Stimulated activated naive CD8-positive, alpha-beta T cell treated with anti-CD3 and anti-CD28 coated beads, Interleukin-15, Interleukin-2, amounts not matched to agents 100 ng/mL and 50 ng/mL, for 24 hours (primary cell): ENCODE measurements at regions not wholly inside any gene's neighbourhood (a gene's known extent, or its start where the extent isn't known, plus 50 kb on each side); places are given as distances from the start of the nearest gene placed in this dataset.

Experiments used
- H3K27ac Mint-ChIP-seq: one replicate; pipeline ENCODE4 v1.8.0; 2021; ENCODE audit warnings: mild to moderate bottlenecking, mixed read lengths
- H3K27me3 Mint-ChIP-seq: one replicate; pipeline ENCODE4 v1.8.0; 2021; ENCODE audit warnings: mixed read lengths
- H3K36me3 Mint-ChIP-seq: one replicate; pipeline ENCODE4 v1.8.0; 2021; ENCODE audit warnings: low read depth, mixed read lengths
- H3K4me1 Mint-ChIP-seq: one replicate; pipeline ENCODE4 v1.8.0; 2021; ENCODE audit warnings: low read depth, mixed read lengths
- H3K4me3 Mint-ChIP-seq: one replicate; pipeline ENCODE4 v1.8.0; 2021; ENCODE audit warnings: mild to moderate bottlenecking, mixed read lengths
- H3K9me3 Mint-ChIP-seq: one replicate; pipeline ENCODE4 v1.8.0; 2021; ENCODE audit warnings: mixed read lengths

DNA sequence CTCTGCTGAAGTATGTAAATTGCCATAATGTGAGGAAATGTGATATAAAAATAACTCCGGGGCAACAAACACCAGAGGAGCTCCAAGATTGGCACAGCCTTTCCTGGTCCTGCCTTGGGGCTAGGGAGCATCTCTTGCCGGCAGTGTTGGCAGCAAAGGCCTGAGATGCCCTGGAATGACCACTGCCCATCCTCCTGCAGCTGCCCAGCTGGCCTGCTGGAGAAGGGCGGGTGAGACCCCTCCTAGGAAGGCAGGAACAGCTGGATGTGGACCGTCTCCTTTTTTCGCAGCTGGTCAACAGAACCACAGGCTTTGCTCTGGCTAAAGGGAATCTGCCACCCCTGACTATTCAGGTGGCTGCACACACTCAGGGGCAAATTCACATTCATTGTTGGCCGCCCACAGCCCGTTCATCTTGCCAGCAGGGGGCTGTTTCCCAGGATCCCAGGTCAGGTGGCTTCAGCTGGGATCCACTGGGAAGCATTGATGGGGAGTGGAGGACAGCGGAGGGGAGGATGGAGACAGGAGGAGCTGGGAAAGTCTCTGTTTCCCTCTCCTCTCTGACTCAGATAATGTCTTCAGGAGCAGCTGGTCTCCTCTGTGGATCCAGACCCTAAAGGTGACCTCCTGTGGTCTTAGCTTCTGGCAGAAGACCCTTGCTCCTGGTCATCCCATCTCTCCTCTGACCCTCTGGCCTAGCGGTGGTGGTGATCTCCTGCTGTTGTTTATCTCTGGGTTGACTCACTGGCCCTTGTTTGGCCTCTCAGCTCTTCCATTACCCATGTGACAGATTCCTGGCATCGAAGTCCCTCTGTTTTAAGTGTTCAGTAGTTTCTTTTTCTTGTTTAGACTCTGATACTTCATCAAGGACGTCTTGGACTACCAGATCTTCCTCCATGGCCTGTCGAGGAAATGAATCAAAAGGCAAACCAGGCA, 336.7 kb downstream of the DHX35 start:
- Mint-ChIP-seq H3K27me3 (no peaks in the 10 kb centered on the region), H3K9me3 (no peaks in the 10 kb centered on the region), H3K36me3 (no peaks in the 10 kb centered on the region), H3K4me1 (no peaks in the 10 kb centered on the region), H3K4me3 (no peak overlapping the region), H3K27ac (no peak overlapping the region)

DNA sequence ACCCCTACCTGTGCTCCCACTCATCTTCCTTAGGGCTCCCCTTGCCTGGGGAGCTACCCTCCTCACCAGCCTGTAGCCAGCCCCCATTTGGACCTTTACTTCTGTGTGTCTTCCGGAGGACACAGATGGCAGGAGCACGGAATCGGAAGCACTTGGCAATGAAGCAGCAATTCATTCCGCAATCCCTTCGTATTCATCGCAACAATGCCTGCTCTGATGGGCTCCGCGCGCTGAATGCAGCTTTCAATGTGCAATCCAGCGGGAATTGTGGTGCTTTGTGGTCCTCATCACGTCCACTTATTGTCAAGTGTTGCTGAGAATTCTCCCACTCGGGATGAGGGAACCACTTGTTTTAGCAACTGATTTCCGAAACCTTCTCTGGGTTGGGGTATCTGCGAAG, 336.0 kb downstream of the DHX35 start:
- H3K4me1 Mint-ChIP-seq, result no peaks in the 10 kb centered on the region
- no peaks in the 10 kb centered on the region for H3K9me3 Mint-ChIP-seq
- no peaks in the 10 kb centered on the region for H3K36me3 Mint-ChIP-seq
- no peak overlapping the region for H3K27ac Mint-ChIP-seq
- H3K4me3 Mint-ChIP-seq, result no peak overlapping the region
- H3K27me3 Mint-ChIP-seq, result no peaks in the 10 kb centered on the region

GRCh38 chr20:39295301-39295700, 333.2 kb downstream of the DHX35 start:
- H3K4me3 Mint-ChIP-seq, result no peak overlapping the region
- no peaks in the 10 kb centered on the region for H3K9me3 Mint-ChIP-seq
- H3K4me1 Mint-ChIP-seq, result no peaks in the 10 kb centered on the region
- H3K27me3 Mint-ChIP-seq, result no peaks in the 10 kb centered on the region
- H3K27ac Mint-ChIP-seq, result no peak overlapping the region
- H3K36me3 Mint-ChIP-seq, result no peaks in the 10 kb centered on the region

DNA sequence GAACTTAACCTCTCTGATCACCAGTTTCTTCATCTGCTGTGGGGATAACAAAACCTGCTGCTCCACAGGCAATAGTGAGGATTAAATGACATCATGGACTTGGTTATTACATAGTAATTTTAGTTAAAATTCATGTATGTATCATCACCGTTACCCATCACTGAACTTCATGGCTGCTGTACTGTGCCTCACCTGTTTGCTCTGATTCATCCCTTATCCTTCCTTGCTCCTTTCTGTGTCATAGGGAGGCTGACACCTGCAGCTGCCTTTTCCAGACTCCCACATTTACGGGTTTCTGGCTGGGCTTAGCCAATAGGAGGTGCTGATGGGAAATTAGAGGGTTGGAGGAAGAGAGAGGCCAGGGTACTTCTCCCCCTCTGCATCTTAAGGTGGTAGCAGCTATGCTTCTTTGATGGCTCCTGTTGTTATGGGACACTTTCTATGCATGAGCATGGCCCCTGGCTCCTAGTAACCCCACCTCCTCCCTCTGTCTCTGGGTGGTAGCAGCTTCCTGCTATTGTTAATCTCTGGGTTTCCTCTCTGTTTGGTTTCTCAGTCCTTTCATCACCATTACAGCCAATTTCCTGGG, 332.1 kb downstream of the DHX35 start:
- no peaks in the 10 kb centered on the region for H3K9me3 Mint-ChIP-seq
- no peak overlapping the region for H3K27ac Mint-ChIP-seq
- H3K27me3 Mint-ChIP-seq, result no peaks in the 10 kb centered on the region
- no peaks in the 10 kb centered on the region for H3K36me3 Mint-ChIP-seq
- H3K4me3 Mint-ChIP-seq, result no peak overlapping the region
- H3K4me1 Mint-ChIP-seq, result no peaks in the 10 kb centered on the region

- no peak overlapping the region for H3K4me3 Mint-ChIP-seq
- no peaks in the 10 kb centered on the region for H3K27me3 Mint-ChIP-seq
- no peaks in the 10 kb centered on the region for H3K4me1 Mint-ChIP-seq
- no peak overlapping the region for H3K27ac Mint-ChIP-seq
- H3K9me3 Mint-ChIP-seq, result no peaks in the 10 kb centered on the region
- no peaks in the 10 kb centered on the region for H3K36me3 Mint-ChIP-seq
These were observed 330.1 kb downstream of the DHX35 start for GRCh38 chr20:39292193-39292736.

DNA sequence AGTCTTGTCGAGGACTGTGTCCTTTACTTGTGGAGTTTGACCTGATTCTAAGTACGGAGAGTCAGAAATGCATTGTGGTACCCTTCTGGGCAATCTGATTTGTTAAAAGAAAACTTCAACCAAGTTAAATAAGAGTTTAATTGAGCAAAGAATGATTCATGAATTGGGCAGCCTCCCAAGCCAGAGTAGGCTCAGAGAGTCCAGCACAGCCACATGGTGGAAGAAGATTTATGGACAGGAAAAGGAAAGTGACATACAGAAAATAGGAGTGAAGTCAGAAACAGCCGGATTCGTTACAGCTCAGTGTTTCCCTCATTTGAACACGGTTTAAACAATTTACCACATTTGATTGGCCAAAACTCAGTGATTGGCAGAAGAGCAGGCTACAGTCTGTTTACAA, 329.2 kb downstream of the DHX35 start:
- H3K27me3 Mint-ChIP-seq, result no peaks in the 10 kb centered on the region
- H3K4me3 Mint-ChIP-seq, result no peak overlapping the region
- H3K36me3 Mint-ChIP-seq, result no peaks in the 10 kb centered on the region
- H3K9me3 Mint-ChIP-seq, result no peaks in the 10 kb centered on the region
- H3K4me1 Mint-ChIP-seq, result no peaks in the 10 kb centered on the region
- no peak overlapping the region for H3K27ac Mint-ChIP-seq

- Mint-ChIP-seq H3K4me1 (no peaks in the 10 kb centered on the region), H3K36me3 (no peaks in the 10 kb centered on the region), H3K9me3 (no peaks in the 10 kb centered on the region), H3K4me3 (no peak overlapping the region), H3K27ac (no peak overlapping the region), H3K27me3 (no peaks in the 10 kb centered on the region)
These were observed 328.4 kb downstream of the DHX35 start for GRCh38 chr20:39290575-39290974.

- no peak overlapping the region for H3K4me3 Mint-ChIP-seq
- no peaks in the 10 kb centered on the region for H3K27me3 Mint-ChIP-seq
- H3K9me3 Mint-ChIP-seq, result no peaks in the 10 kb centered on the region
- no peaks in the 10 kb centered on the region for H3K36me3 Mint-ChIP-seq
- H3K27ac Mint-ChIP-seq, result no peak overlapping the region
- no peaks in the 10 kb centered on the region for H3K4me1 Mint-ChIP-seq
These were observed 327.7 kb downstream of the DHX35 start for GRCh38 chr20:39289831-39290230.

DNA sequence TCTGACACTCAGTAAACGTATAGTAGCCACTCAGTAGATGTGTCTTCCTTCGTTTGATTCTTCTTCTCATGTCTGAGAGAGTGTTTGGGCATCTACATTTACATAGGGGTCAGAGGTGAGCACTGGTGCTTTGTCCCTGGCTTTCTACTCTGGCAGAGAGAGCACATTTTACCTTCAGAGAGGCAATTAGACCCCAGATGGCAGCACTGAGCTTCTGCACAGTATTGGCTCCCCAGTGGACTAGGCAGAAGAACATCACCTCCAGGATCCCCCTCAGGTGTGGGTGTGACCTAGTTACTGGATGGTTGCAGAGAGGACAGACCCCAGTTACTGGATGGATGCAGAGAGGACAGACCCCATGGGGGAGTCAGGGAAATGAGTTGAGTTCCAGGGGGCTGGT, 327.2 kb downstream of the DHX35 start:
- Mint-ChIP-seq H3K4me3 (no peak overlapping the region), H3K36me3 (no peaks in the 10 kb centered on the region), H3K27me3 (no peaks in the 10 kb centered on the region), H3K27ac (no peak overlapping the region), H3K4me1 (no peaks in the 10 kb centered on the region), H3K9me3 (no peaks in the 10 kb centered on the region)

DNA sequence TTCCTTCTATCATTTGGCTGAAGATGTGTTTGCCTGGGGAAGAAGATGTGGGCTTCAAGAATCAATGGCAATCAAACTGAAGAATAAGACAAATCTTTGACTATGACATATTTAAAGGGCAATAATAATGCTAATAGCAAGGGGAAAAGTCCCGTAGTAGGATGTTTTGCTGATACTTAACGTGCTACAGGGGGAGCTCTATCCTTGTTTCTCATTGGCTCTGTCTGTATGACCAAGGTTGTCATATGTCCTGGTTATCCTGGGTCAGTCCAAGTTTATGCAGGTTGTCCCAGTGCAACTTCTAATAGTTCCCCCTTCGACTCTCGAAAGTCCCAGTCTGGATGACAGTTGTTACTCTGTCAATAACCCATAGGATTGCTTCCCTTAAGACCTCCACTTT, 321.3 kb downstream of the DHX35 start:
- no peaks in the 10 kb centered on the region for H3K9me3 Mint-ChIP-seq
- H3K4me1 Mint-ChIP-seq, result no peaks in the 10 kb centered on the region
- peaks cover 3% of the 10 kb centered on the region for H3K27me3 Mint-ChIP-seq
- H3K36me3 Mint-ChIP-seq, result no peaks in the 10 kb centered on the region
- H3K27ac Mint-ChIP-seq, result no peak overlapping the region
- H3K4me3 Mint-ChIP-seq, result no peak overlapping the region

DNA sequence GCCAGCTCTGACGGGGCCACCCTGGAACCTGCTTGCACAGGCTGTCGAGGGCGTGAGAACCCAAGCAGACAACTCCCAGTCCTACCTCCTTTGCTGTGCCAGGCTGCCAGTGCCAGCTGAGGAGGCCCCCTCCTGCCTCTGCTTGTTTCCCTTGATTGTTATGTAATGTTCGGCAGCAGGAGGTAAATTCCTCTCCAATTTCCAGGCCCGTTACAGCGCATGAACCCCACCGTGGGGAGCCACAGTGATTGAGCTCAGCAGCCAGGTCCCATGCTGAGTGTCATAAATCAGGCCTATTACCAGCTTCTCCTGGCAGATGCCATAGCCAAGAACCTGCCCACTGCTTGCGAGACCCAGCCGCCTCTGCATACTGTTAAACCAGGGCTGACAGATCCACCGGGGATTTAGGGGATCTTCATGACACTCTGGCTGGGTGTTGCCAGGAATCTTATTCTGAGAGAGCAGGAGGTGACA, 320.5 kb downstream of the DHX35 start:
- H3K27ac Mint-ChIP-seq, result no peak overlapping the region
- no peaks in the 10 kb centered on the region for H3K36me3 Mint-ChIP-seq

GRCh38 chr20:39280875-39281274, 318.7 kb downstream of the DHX35 start:
- H3K36me3 Mint-ChIP-seq, result no peaks in the 10 kb centered on the region
- peaks cover 5% of the 10 kb centered on the region for H3K9me3 Mint-ChIP-seq
- H3K27ac Mint-ChIP-seq, result no peak overlapping the region
- peaks cover 3% of the 10 kb centered on the region for H3K27me3 Mint-ChIP-seq
- H3K4me1 Mint-ChIP-seq, result no peaks in the 10 kb centered on the region
- no peak overlapping the region for H3K4me3 Mint-ChIP-seq

More for the DNA sequence above, 320.5 kb downstream of the DHX35 start:
- no peak overlapping the region for H3K4me3 Mint-ChIP-seq
- H3K4me1 Mint-ChIP-seq, result no peaks in the 10 kb centered on the region
- no peaks in the 10 kb centered on the region for H3K9me3 Mint-ChIP-seq
- H3K27me3 Mint-ChIP-seq, result peaks cover 3% of the 10 kb centered on the region

DNA sequence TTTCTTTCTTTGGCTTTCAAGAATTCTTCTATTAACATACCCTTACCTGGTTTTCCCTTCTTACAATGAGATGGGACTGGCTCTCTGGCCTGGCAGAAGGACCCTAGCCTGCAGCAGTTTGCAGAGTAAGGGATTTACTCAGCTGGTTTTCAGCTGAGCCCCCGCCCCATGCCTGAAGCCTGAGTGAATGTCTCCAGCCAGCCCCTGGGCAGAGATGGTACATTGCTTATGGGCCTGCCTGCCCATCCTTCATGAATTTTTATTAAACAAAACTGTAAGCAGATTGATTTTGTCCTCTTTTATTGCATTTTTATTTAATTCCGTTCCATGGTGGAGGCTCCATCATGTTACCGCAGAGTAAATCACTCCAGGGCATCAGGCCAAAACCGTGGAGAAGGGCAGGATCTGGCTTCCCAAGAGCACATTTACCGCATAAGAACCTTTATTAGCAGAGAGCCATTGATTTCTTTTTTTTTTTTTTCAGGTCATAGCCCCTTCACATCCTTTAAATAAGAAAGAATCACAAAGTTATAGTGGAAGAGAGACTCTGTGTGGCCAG, 316.2 kb downstream of the DHX35 start:
- H3K27ac Mint-ChIP-seq, result no peak overlapping the region
- no peak overlapping the region for H3K4me3 Mint-ChIP-seq
- H3K36me3 Mint-ChIP-seq, result no peaks in the 10 kb centered on the region
- peaks cover 3% of the 10 kb centered on the region for H3K27me3 Mint-ChIP-seq
- H3K9me3 Mint-ChIP-seq, result peaks cover 5% of the 10 kb centered on the region
- no peaks in the 10 kb centered on the region for H3K4me1 Mint-ChIP-seq

DNA sequence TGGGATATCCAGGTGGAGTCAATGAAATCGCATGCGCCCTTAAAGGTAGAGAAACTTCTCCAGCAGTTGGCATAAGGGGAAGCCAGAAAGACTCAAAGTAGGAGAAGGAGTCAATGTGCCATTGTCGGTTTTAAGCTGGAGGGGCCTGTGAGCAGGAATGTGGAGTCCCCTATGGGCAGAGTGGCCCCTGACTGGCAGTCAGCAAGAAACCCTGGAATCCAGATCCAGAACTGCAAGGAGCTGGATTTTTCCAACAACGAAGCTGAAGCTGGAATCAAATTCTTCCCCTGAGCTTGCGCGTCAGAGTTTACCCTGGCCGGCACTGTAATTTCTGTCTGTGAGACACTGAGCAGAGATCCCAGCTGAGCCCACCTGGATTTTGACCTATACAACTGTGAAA, 315.0 kb downstream of the DHX35 start:
- Mint-ChIP-seq H3K27me3 (peaks cover 3% of the 10 kb centered on the region), H3K9me3 (peaks cover 5% of the 10 kb centered on the region), H3K36me3 (no peaks in the 10 kb centered on the region), H3K4me3 (no peak overlapping the region), H3K27ac (no peak overlapping the region), H3K4me1 (no peaks in the 10 kb centered on the region)
